IPS-18a (cell line): ENCODE measurements at regions not wholly inside any gene's neighbourhood (a gene's known extent, or its start where the extent isn't known, plus 50 kb on each side); places are given as distances from the start of the nearest gene placed in this dataset.
"Not testable (repeated sequence)": the region's sequence is repeated elsewhere in the genome, so short reads cannot be mapped to it uniquely, and the experiment has no call there.

ENCODE experiments used
- H3K27ac ChIP-seq: one replicate; pipeline ENCODE4 v1.5.1; 2013; ENCODE audit warnings: low read length
- H3K27me3 ChIP-seq: one replicate; pipeline ENCODE4 v1.6.1; 2013; ENCODE audit warnings: mild to moderate bottlenecking, low read length; ENCODE audit not compliant: control insufficient read depth, insufficient read depth
- H3K36me3 ChIP-seq: one replicate; pipeline ENCODE4 v1.6.1; 2013; ENCODE audit warnings: low read depth, low read length; ENCODE audit not compliant: control insufficient read depth
- H3K4me1 ChIP-seq: one replicate; pipeline ENCODE4 v1.6.1; 2013; ENCODE audit warnings: low read depth, low read length; ENCODE audit not compliant: control insufficient read depth
- H3K4me3 ChIP-seq: one replicate; pipeline ENCODE4 v1.5.1; 2013; ENCODE audit warnings: low read length
- H3K9ac ChIP-seq: one replicate; pipeline ENCODE4 v1.6.1; 2013; ENCODE audit warnings: mild to moderate bottlenecking, low read length, moderate library complexity
- H3K9me3 ChIP-seq: one replicate; pipeline ENCODE4 v1.6.1; 2013; ENCODE audit warnings: low read depth, low read length; ENCODE audit not compliant: control insufficient read depth

- H3K27me3 ChIP-seq: no peaks in the 10 kb centered on the region
- H3K36me3 ChIP-seq: no peaks in the 10 kb centered on the region
- H3K9me3 ChIP-seq: no peaks in the 10 kb centered on the region
Observed at GRCh38 chr9:126166866-126167265, 159.8 kb upstream of the MVB12B start.

GRCh38 chr9:126169736-126170135, 156.9 kb upstream of the MVB12B start:
- no peaks in the 10 kb centered on the region for H3K27me3 ChIP-seq
- H3K9ac ChIP-seq: no peak overlapping the region
- no peak overlapping the region for H3K27ac ChIP-seq
- H3K4me3 ChIP-seq: no peak overlapping the region
- H3K9me3 ChIP-seq: no peaks in the 10 kb centered on the region
- H3K4me1 ChIP-seq: no peaks in the 10 kb centered on the region
- H3K36me3 ChIP-seq: no peaks in the 10 kb centered on the region

More at GRCh38 chr9:126166866-126167265, 159.8 kb upstream of the MVB12B start:
- no peak overlapping the region for H3K9ac ChIP-seq
- no peak overlapping the region for H3K27ac ChIP-seq
- no peaks in the 10 kb centered on the region for H3K4me1 ChIP-seq
- H3K4me3 ChIP-seq: no peak overlapping the region

- Histone ChIP-seq H3K4me3 (no peak overlapping the region), H3K36me3 (no peaks in the 10 kb centered on the region), H3K9ac (no peak overlapping the region), H3K27me3 (no peaks in the 10 kb centered on the region), H3K27ac (no peak overlapping the region), H3K9me3 (no peaks in the 10 kb centered on the region), H3K4me1 (no peaks in the 10 kb centered on the region)
Observed at GRCh38 chr9:126170286-126170823, 156.3 kb upstream of the MVB12B start.

GRCh38 chr9:126171641-126172040, 155.0 kb upstream of the MVB12B start:
- no peaks in the 10 kb centered on the region for H3K9me3 ChIP-seq
- no peaks in the 10 kb centered on the region for H3K4me1 ChIP-seq
- H3K4me3 ChIP-seq: no peak overlapping the region
- no peaks in the 10 kb centered on the region for H3K36me3 ChIP-seq
- H3K27me3 ChIP-seq: no peaks in the 10 kb centered on the region
- H3K27ac ChIP-seq: no peak overlapping the region
- H3K9ac ChIP-seq: no peak overlapping the region

- Histone ChIP-seq H3K27ac (no peak overlapping the region), H3K9me3 (no peaks in the 10 kb centered on the region), H3K4me3 (no peak overlapping the region), H3K27me3 (no peaks in the 10 kb centered on the region), H3K9ac (no peak overlapping the region), H3K4me1 (no peaks in the 10 kb centered on the region), H3K36me3 (no peaks in the 10 kb centered on the region)
Observed at GRCh38 chr9:126173401-126173800, 153.2 kb upstream of the MVB12B start.

- H3K36me3 ChIP-seq: no peaks in the 10 kb centered on the region
Observed at GRCh38 chr9:126173929-126174328, 152.7 kb upstream of the MVB12B start.

GRCh38 chr9:126183266-126183665, 143.4 kb upstream of the MVB12B start:
- H3K9ac ChIP-seq: no peak overlapping the region
- peaks cover 14% of the 10 kb centered on the region for H3K4me1 ChIP-seq
- H3K36me3 ChIP-seq: no peaks in the 10 kb centered on the region
- no peak overlapping the region for H3K27ac ChIP-seq
- no peak overlapping the region for H3K4me3 ChIP-seq
- peaks cover 8% of the 10 kb centered on the region for H3K27me3 ChIP-seq
- no peaks in the 10 kb centered on the region for H3K9me3 ChIP-seq

More at GRCh38 chr9:126173929-126174328, 152.7 kb upstream of the MVB12B start:
- Histone ChIP-seq H3K4me1 (no peaks in the 10 kb centered on the region), H3K9me3 (no peaks in the 10 kb centered on the region), H3K4me3 (no peak overlapping the region), H3K27me3 (no peaks in the 10 kb centered on the region), H3K27ac (no peak overlapping the region), H3K9ac (no peak overlapping the region)

GRCh38 chr9:126190994-126191393, 135.6 kb upstream of the MVB12B start:
- not testable (repeated sequence) for H3K27me3 ChIP-seq, H3K36me3 ChIP-seq, H3K4me1 ChIP-seq, H3K4me3 ChIP-seq, H3K9ac ChIP-seq, H3K27ac ChIP-seq, H3K9me3 ChIP-seq

- no peaks in the 10 kb centered on the region for H3K36me3 ChIP-seq
- no peak overlapping the region for H3K4me3 ChIP-seq
- H3K27me3 ChIP-seq: no peaks in the 10 kb centered on the region
- H3K9me3 ChIP-seq: no peaks in the 10 kb centered on the region
- peaks cover 3% of the 10 kb centered on the region for H3K4me1 ChIP-seq
- H3K9ac ChIP-seq: no peak overlapping the region
- H3K27ac ChIP-seq: no peak overlapping the region
Observed at GRCh38 chr9:126198854-126199253, 127.8 kb upstream of the MVB12B start.

GRCh38 chr9:126203313-126203712, 123.3 kb upstream of the MVB12B start:
- H3K27me3 ChIP-seq: no peaks in the 10 kb centered on the region
- H3K9ac ChIP-seq: no peak overlapping the region
- no peak overlapping the region for H3K27ac ChIP-seq
- no peaks in the 10 kb centered on the region for H3K9me3 ChIP-seq
- no peaks in the 10 kb centered on the region for H3K36me3 ChIP-seq
- no peak overlapping the region for H3K4me3 ChIP-seq
- no peaks in the 10 kb centered on the region for H3K4me1 ChIP-seq

GRCh38 chr9:126204197-126204596, 122.4 kb upstream of the MVB12B start:
- Histone ChIP-seq H3K4me3 (no peak overlapping the region), H3K27ac (no peak overlapping the region), H3K36me3 (no peaks in the 10 kb centered on the region), H3K4me1 (no peaks in the 10 kb centered on the region), H3K9ac (no peak overlapping the region), H3K27me3 (no peaks in the 10 kb centered on the region), H3K9me3 (no peaks in the 10 kb centered on the region)

GRCh38 chr9:126204708-126205225, 121.9 kb upstream of the MVB12B start:
- H3K9ac ChIP-seq: no peak overlapping the region
- no peaks in the 10 kb centered on the region for H3K27me3 ChIP-seq
- no peaks in the 10 kb centered on the region for H3K36me3 ChIP-seq
- no peaks in the 10 kb centered on the region for H3K4me1 ChIP-seq
- no peak overlapping the region for H3K27ac ChIP-seq
- H3K4me3 ChIP-seq: no peak overlapping the region
- H3K9me3 ChIP-seq: no peaks in the 10 kb centered on the region
